WTC11 (cell line): ENCODE measurements at regions not wholly inside any gene's neighbourhood (a gene's known extent, or its start where the extent isn't known, plus 50 kb on each side); places are given as distances from the start of the nearest gene placed in this dataset.

Source experiments
- ATAC-seq: fragments of 200-7000 bp; cut with Tn5 transposase; 2 replicates; pipeline ENCODE4 v1.10.0; 2021; ENCODE audit warnings: mild to moderate bottlenecking, moderate library complexity
- CTCF ChIA-PET: fragments of 300-600 bp; sonication (Branson Sonifier 250); formaldehyde crosslinking; loops from one replicate; lab custom pipeline; 2021; ENCODE audit warnings: antibody characterized with exemption; lab: Charles Lee
- POLR2A ChIA-PET: fragments of 350-600 bp; sonication (Branson Sonifier 250); formaldehyde crosslinking; loops from one replicate; lab custom pipeline; 2021; ENCODE audit warnings: antibody characterized with exemption; lab: Charles Lee
- DNase-seq: peaks from one replicate; pipeline ENCODE4 v3.0.0; 2021; ENCODE audit warnings: low spot score
- H3K27ac Mint-ChIP-seq: 2 replicates; pipeline ENCODE4 v1.8.0; 2021; ENCODE audit warnings: mixed read lengths
- H3K27me3 Mint-ChIP-seq: 2 replicates; pipeline ENCODE4 v1.8.0; 2021; ENCODE audit warnings: low read depth, mild to moderate bottlenecking, moderate library complexity, mixed read lengths
- H3K36me3 Mint-ChIP-seq: 2 replicates; pipeline ENCODE4 v1.8.0; 2021; ENCODE audit warnings: mixed read lengths
- H3K4me1 Mint-ChIP-seq: 2 replicates; pipeline ENCODE4 v1.8.0; 2022; ENCODE audit warnings: mixed read lengths
- H3K4me3 Mint-ChIP-seq: 2 replicates; pipeline ENCODE4 v1.8.0; 2021; ENCODE audit warnings: mild to moderate bottlenecking, moderate library complexity, mixed read lengths
- H3K9me3 Mint-ChIP-seq: 2 replicates; pipeline ENCODE4 v1.8.0; 2021; ENCODE audit warnings: mixed read lengths
- ATF6 ChIP-seq: sonication (generic); formaldehyde crosslinking; IDR thresholded peaks from 2 replicates; pipeline ENCODE4 v1.8.1; 2023; ENCODE audit warnings: mild to moderate bottlenecking, missing genetic modification reagents
- CBFB ChIP-seq: sonication (generic); formaldehyde crosslinking; IDR thresholded peaks from 2 replicates; pipeline ENCODE4 v1.8.1; 2022; ENCODE audit warnings: mild to moderate bottlenecking, low read depth, missing genetic modification reagents
- CDX4 ChIP-seq: fragments of 250-450 bp; sonication (Bioruptor Pico); IDR thresholded peaks from 2 replicates; pipeline ENCODE4 v1.9.0; 2021; ENCODE audit warnings: moderate library complexity, mild to moderate bottlenecking, inconsistent platforms, borderline replicate concordance
- CREB1 ChIP-seq: sonication (generic); formaldehyde crosslinking; IDR thresholded peaks from 2 replicates; pipeline ENCODE4 v1.8.0; 2023; ENCODE audit warnings: mild to moderate bottlenecking, missing genetic modification reagents
- ELF4 ChIP-seq: sonication (generic); formaldehyde crosslinking; IDR thresholded peaks from 2 replicates; pipeline ENCODE4 v1.8.1; 2022; ENCODE audit warnings: low read depth, mild to moderate bottlenecking, moderate library complexity, missing genetic modification reagents
- ETV6 ChIP-seq: sonication (generic); formaldehyde crosslinking; IDR thresholded peaks from 2 replicates; pipeline ENCODE4 v1.8.1; 2022; ENCODE audit warnings: mild to moderate bottlenecking, missing genetic modification reagents
- GABPB1 ChIP-seq: sonication (generic); formaldehyde crosslinking; IDR thresholded peaks from 2 replicates; pipeline ENCODE4 v1.8.1; 2023; ENCODE audit warnings: mild to moderate bottlenecking, missing genetic modification reagents
- JAZF1 ChIP-seq: fragments of 250-450 bp; sonication (Bioruptor Pico); IDR thresholded peaks from 2 replicates; pipeline ENCODE4 v1.9.0; 2021; ENCODE audit warnings: moderate library complexity, mild to moderate bottlenecking, inconsistent platforms
- NFE2L1 ChIP-seq: sonication (generic); formaldehyde crosslinking; IDR thresholded peaks from 2 replicates; pipeline ENCODE4 v1.8.1; 2023; ENCODE audit warnings: missing genetic modification reagents
- NR2C2 ChIP-seq: sonication (generic); formaldehyde crosslinking; IDR thresholded peaks from 2 replicates; pipeline ENCODE4 v1.8.0; 2022; ENCODE audit warnings: mild to moderate bottlenecking, missing genetic modification reagents
- RELA ChIP-seq: sonication (generic); formaldehyde crosslinking; IDR thresholded peaks from 2 replicates; pipeline ENCODE4 v1.8.1; 2022; ENCODE audit warnings: missing genetic modification reagents, mild to moderate bottlenecking, borderline replicate concordance
- RORB ChIP-seq: fragments of 250-450 bp; sonication (Bioruptor Pico); IDR thresholded peaks from 2 replicates; pipeline ENCODE4 v1.9.0; 2021; ENCODE audit warnings: mild to moderate bottlenecking
- SMAD4 ChIP-seq: sonication (generic); formaldehyde crosslinking; IDR thresholded peaks from 2 replicates; pipeline ENCODE4 v1.8.0; 2022; ENCODE audit warnings: mild to moderate bottlenecking, missing genetic modification reagents
- STAT6 ChIP-seq: sonication (generic); formaldehyde crosslinking; conservative IDR thresholded peaks from 2 replicates; pipeline ENCODE4 v1.8.1; 2023; ENCODE audit warnings: mild to moderate bottlenecking, low read depth, missing genetic modification reagents, moderate library complexity
- TCF7 ChIP-seq: sonication (generic); formaldehyde crosslinking; IDR thresholded peaks from 2 replicates; pipeline ENCODE4 v1.8.0; 2022; ENCODE audit warnings: mild to moderate bottlenecking, low read depth, missing genetic modification reagents, moderate library complexity
- ZBTB21 ChIP-seq: sonication (generic); formaldehyde crosslinking; IDR thresholded peaks from 2 replicates; pipeline ENCODE4 v1.8.1; 2023; ENCODE audit warnings: mild to moderate bottlenecking, missing genetic modification reagents, borderline replicate concordance
- ZNF532 ChIP-seq: fragments of 250-450 bp; sonication (Bioruptor Pico); IDR thresholded peaks from 2 replicates; pipeline ENCODE4 v1.9.0; 2021; ENCODE audit warnings: mild to moderate bottlenecking, borderline replicate concordance
- TF ChIP-seq, protein P1 (sequence below): sonication (generic); formaldehyde crosslinking; IDR thresholded peaks from 2 replicates; pipeline ENCODE4 v1.8.1; 2023; ENCODE audit warnings: mild to moderate bottlenecking, missing genetic modification reagents, borderline replicate concordance

- no peak for TF ChIP-seq ZNF532 (CRISPR knock-in tag)
- TF ChIP-seq CDX4 (CRISPR knock-in tag): no peak
- no peak for TF ChIP-seq TCF7 (CRISPR knock-in tag)
- no peak for TF ChIP-seq GABPB1 (CRISPR knock-in tag)
- TF ChIP-seq, all 79 proteins: peak for 0
Observed at GRCh38 chr1:29830916-29831315, 594.6 kb downstream of the PTPRU start (continued).

DNA sequence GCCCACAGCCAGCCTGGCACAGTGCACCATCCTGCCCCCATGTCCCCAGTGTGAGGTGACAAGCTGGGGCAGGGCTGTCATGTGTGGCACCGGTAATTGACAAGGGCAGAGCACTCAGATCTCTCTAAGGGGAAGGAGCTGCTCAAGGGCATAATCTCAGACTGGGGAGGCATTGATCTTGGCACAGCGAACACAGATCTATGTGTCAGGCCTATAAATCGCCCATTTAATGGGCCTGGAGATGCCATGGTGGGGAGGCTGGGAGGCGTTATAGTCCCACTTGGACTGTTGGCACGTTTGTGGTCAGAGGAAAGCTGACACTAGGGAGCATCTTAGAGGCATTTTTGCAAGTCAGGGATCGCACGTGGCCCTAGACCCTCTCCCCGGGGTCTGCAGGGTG is 594.1 kb downstream of the PTPRU start:
- Mint-ChIP-seq H3K9me3 (no peaks in the 10 kb centered on the region), H3K27ac (no peak overlapping the region), H3K4me1 (no peaks in the 10 kb centered on the region), H3K36me3 (no peaks in the 10 kb centered on the region), H3K4me3 (no peak overlapping the region)
- ATAC-seq (no peak), DNase-seq (no peak)
- TF ChIP-seq ZBTB21 (CRISPR knock-in tag): no peak
- TF ChIP-seq NR2C2 (CRISPR knock-in tag): no peak
- TF ChIP-seq JAZF1 (CRISPR knock-in tag): no peak
- TF ChIP-seq ELF4 (CRISPR knock-in tag): no peak
- no peak for TF ChIP-seq ETV6 (CRISPR knock-in tag)
- TF ChIP-seq NFE2L1 (CRISPR knock-in tag): no peak
- TF ChIP-seq STAT6: no peak
- TF ChIP-seq RELA: no peak
- no peak for TF ChIP-seq CBFB (CRISPR knock-in tag)
- no peak for TF ChIP-seq CREB1 (CRISPR knock-in tag)
- no peak for TF ChIP-seq SMAD4
- TF ChIP-seq, protein P1, sequence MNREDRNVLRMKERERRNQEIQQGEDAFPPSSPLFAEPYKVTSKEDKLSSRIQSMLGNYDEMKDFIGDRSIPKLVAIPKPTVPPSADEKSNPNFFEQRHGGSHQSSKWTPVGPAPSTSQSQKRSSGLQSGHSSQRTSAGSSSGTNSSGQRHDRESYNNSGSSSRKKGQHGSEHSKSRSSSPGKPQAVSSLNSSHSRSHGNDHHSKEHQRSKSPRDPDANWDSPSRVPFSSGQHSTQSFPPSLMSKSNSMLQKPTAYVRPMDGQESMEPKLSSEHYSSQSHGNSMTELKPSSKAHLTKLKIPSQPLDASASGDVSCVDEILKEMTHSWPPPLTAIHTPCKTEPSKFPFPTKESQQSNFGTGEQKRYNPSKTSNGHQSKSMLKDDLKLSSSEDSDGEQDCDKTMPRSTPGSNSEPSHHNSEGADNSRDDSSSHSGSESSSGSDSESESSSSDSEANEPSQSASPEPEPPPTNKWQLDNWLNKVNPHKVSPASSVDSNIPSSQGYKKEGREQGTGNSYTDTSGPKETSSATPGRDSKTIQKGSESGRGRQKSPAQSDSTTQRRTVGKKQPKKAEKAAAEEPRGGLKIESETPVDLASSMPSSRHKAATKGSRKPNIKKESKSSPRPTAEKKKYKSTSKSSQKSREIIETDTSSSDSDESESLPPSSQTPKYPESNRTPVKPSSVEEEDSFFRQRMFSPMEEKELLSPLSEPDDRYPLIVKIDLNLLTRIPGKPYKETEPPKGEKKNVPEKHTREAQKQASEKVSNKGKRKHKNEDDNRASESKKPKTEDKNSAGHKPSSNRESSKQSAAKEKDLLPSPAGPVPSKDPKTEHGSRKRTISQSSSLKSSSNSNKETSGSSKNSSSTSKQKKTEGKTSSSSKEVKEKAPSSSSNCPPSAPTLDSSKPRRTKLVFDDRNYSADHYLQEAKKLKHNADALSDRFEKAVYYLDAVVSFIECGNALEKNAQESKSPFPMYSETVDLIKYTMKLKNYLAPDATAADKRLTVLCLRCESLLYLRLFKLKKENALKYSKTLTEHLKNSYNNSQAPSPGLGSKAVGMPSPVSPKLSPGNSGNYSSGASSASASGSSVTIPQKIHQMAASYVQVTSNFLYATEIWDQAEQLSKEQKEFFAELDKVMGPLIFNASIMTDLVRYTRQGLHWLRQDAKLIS: no peak
- TF ChIP-seq ATF6 (CRISPR knock-in tag): no peak
- TF ChIP-seq CDX4 (CRISPR knock-in tag): no peak
- TF ChIP-seq RORB (CRISPR knock-in tag): no peak
- TF ChIP-seq, all 79 proteins: peak for 0
- POLR2A ChIA-PET: no interaction called here
- H3K27me3 Mint-ChIP-seq: no peaks in the 10 kb centered on the region
- CTCF ChIA-PET: interaction anchor here (0.9 to 1.7 kb wide), 2 partner anchors 19 to 46 kb away, joined by 3 to 4 read pairs; no protein-coding TSS in a partner anchor
